ENCODE measurements at regions not wholly inside any gene's neighbourhood (a gene's known extent, or its start where the extent isn't known, plus 50 kb on each side); places are given as distances from the start of the nearest gene placed in this dataset.

- no peak for DNase-seq (ENCODE audit: low spot score)
Measured at GRCh38 chrX:39440799-39441284, 639.6 kb downstream of the MID1IP1 start.

GRCh38 chrX:39442332-39442731, 641.1 kb downstream of the MID1IP1 start:
- no peak for DNase-seq (ENCODE audit: low spot score)

GRCh38 chrX:39443240-39443639, 642.0 kb downstream of the MID1IP1 start:
- DNase-seq (ENCODE audit: low spot score), result no peak

- no peak for DNase-seq (ENCODE audit: low spot score)
Measured at GRCh38 chrX:39445336-39445735, 644.1 kb downstream of the MID1IP1 start.

GRCh38 chrX:39449352-39449751, 648.1 kb downstream of the MID1IP1 start:
- no peak for DNase-seq (ENCODE audit: low spot score)

- DNase-seq (ENCODE audit: low spot score), result no peak
Measured at GRCh38 chrX:39450234-39450977, 647.4 kb downstream of the BCOR start.

- DNase-seq (ENCODE audit: low spot score), result no peak
Measured at GRCh38 chrX:39451046-39451445, 646.7 kb downstream of the BCOR start.

GRCh38 chrX:39452401-39452800, 645.4 kb downstream of the BCOR start:
- DNase-seq (ENCODE audit: low spot score), result no peak

GRCh38 chrX:39453889-39454621, 643.7 kb downstream of the BCOR start:
- no peak for DNase-seq (ENCODE audit: low spot score)

- DNase-seq (ENCODE audit: low spot score), result no peak
Measured at GRCh38 chrX:39456894-39457604, 640.7 kb downstream of the BCOR start.

GRCh38 chrX:39458779-39459178, 639.0 kb downstream of the BCOR start:
- no peak for DNase-seq (ENCODE audit: low spot score)

- DNase-seq (ENCODE audit: low spot score), result no peak
Measured at GRCh38 chrX:39459204-39459603, 638.6 kb downstream of the BCOR start.

- no peak for DNase-seq (ENCODE audit: low spot score)
Measured at GRCh38 chrX:39459952-39460351, 637.8 kb downstream of the BCOR start.

- no peak for DNase-seq (ENCODE audit: low spot score)
Measured at GRCh38 chrX:39460499-39460898, 637.3 kb downstream of the BCOR start.

- no peak for DNase-seq (ENCODE audit: low spot score)
Measured at GRCh38 chrX:39462835-39463234, 634.9 kb downstream of the BCOR start.

- DNase-seq (ENCODE audit: low spot score), result no peak
Measured at GRCh38 chrX:39464253-39464652, 633.5 kb downstream of the BCOR start.

GRCh38 chrX:39465467-39465866, 632.3 kb downstream of the BCOR start:
- no peak for DNase-seq (ENCODE audit: low spot score)

GRCh38 chrX:39465906-39466305, 631.9 kb downstream of the BCOR start:
- no peak for DNase-seq (ENCODE audit: low spot score)

- DNase-seq (ENCODE audit: low spot score), result no peak
Measured at GRCh38 chrX:39469126-39469525, 628.6 kb downstream of the BCOR start.

- no peak for DNase-seq (ENCODE audit: low spot score)
Measured at GRCh38 chrX:39470588-39471407, 627.0 kb downstream of the BCOR start.

- no peak for DNase-seq (ENCODE audit: low spot score)
Measured at GRCh38 chrX:39472161-39472560, 625.6 kb downstream of the BCOR start.

GRCh38 chrX:39473812-39474211, 623.9 kb downstream of the BCOR start:
- DNase-seq (ENCODE audit: low spot score), result no peak
